GM10266 (cell line): ENCODE measurements at regions not wholly inside any gene's neighbourhood (a gene's known extent, or its start where the extent isn't known, plus 50 kb on each side); places are given as distances from the start of the nearest gene placed in this dataset.

Experiments used
- DNase-seq: peaks from one replicate; pipeline ENCODE4 v3.0.0; 2012; ENCODE audit errors: extremely low spot score
- TF ChIP-seq, protein P1 (sequence below): IDR thresholded peaks from 2 replicates; pipeline ENCODE4 v1.5.1; 2012; ENCODE audit warnings: mild to moderate bottlenecking, low read depth; ENCODE audit not compliant: control insufficient read depth, insufficient read depth; ENCODE audit errors: missing control alignments

DNA sequence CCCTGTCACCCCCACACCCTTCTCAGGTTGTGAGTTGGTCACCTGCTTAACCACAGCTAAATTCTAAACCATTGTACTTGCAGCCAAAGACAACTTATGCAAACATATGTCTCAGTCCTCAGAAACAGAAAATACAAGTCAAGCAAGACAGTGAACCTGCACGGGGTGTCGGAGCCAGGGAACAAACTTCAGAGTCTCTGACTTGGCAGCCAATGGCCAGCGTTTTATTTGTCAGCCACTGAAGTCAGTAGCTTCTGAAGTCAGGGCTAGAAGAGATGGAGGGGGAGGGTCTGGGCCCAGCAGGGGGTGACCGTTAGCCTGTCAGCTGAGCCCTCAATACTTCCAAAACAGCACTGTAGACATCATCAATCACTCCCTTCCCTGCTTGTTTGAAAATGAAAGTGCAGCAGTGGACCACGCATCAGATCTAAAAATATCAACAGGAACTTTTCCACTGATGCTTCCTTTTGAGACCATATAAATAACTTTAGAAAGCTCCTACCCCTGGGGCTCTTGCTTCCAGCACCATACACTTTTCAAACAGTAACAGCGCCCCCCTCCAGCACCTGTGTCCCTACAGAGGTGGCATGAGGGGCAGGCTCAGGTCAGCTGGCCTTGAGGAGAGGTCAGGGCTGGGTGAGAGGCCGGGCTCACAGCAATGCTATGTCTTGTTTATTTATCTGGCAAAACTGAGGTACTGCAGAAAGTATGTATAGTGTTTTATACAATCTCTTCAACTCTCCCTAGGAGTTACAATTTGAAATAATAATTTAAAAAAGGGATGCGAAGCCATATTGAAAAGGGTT is 142.5 kb downstream of the ACER2 start:
- DNase-seq = peak; percentile 16
- TF ChIP-seq, protein P1, sequence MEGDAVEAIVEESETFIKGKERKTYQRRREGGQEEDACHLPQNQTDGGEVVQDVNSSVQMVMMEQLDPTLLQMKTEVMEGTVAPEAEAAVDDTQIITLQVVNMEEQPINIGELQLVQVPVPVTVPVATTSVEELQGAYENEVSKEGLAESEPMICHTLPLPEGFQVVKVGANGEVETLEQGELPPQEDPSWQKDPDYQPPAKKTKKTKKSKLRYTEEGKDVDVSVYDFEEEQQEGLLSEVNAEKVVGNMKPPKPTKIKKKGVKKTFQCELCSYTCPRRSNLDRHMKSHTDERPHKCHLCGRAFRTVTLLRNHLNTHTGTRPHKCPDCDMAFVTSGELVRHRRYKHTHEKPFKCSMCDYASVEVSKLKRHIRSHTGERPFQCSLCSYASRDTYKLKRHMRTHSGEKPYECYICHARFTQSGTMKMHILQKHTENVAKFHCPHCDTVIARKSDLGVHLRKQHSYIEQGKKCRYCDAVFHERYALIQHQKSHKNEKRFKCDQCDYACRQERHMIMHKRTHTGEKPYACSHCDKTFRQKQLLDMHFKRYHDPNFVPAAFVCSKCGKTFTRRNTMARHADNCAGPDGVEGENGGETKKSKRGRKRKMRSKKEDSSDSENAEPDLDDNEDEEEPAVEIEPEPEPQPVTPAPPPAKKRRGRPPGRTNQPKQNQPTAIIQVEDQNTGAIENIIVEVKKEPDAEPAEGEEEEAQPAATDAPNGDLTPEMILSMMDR = peak; percentile 34

DNA sequence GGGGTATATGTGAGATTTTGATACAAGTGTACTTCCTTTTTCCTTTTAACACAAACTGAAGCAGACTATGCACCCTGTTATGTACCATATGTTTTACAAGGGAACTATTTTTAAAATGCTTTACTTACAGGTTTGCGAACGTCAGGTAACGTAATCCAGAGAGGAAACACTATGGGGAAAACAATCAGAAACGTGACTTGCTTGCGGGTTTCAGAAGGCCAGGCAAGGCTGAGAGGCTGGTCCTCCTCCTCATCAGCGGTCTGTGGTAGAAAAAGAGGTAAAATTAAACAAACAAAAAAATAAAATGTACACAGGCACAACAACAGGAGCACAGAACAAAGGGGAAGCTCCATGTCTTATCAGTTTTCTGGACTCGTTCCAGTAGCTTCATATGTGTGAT is 141.2 kb downstream of the ACER2 start:
- no peak for DNase-seq
- TF ChIP-seq, protein P1 = no peak

DNA sequence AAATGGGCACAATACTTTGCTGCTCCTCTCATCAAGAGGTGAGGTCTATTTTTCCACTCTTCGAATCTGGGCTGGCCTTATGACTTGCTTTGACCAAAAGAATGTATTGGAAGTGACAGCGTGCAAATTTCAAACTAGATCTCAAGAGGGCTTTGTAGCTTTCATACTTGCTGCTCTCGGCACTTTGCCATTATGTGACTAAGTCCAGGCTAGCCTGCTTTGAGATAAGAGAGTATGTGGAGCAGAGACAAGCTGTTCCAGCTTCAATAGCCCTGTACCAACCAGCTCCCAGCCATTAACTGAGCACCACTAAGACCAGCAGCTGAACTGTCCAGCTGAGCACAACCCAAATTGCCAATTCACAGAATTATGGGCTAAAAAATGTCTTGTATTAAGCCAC is 124.6 kb downstream of the ACER2 start:
- no peak for DNase-seq
- TF ChIP-seq, protein P1 = no peak

DNA sequence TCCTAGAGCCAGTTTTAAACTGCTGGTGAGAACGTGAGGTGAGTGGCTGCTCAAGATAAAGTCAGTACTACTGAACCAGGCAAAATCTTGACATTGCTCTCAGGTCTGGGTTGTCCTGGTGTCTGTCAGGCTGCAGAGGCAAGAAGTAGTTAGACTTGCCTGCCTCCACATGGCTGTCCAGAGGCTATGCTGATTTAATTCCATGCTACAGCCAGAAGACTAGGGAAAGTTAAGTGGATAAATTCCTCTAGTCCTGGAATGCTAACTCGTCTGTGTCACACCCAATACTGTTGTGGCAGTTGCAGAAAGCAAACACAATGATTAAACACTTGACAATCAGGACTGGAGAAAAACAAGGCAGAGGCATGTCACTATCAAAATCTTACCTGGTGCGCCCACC is 118.9 kb downstream of the ACER2 start:
- TF ChIP-seq, protein P1 = no peak
- no peak for DNase-seq

DNA sequence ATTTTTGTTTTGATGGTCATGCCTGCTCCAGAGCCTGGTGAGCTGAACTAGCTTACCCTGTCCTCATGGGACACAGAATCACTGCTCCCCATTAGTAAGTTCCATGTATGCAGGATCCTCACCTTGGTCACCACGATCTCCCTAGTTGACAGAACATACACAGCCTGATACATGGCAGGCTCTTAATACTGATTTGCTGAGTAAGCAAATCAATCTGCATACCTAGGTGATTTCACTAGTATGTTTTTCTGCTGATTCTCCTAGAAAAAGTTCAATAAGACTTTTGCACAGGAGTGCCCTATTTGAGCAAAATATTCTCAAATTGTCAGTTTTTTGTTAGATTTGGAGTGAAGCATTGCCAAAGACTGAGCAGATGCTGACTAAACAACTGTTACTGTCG is 113.7 kb downstream of the ACER2 start:
- no peak for DNase-seq

DNA sequence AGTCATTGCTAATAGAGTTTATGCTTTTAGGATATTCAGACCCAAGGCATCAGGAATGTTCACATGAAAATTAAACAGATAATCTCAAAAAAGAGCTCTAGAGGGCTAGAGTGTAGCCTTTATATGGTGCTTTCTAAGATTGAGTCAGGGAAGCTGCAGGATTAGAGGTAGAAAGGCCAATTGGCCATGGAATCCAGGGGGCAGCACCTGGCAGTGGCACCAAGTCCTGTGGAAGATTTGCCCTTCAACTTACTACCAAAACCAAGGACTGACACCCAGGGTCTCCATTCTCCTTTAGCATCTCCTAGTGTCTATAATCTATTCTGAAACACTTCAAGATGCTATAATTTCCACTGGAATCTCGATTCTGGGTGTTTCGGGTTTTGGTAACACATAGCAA is 112.4 kb downstream of the ACER2 start:
- TF ChIP-seq, protein P1 = no peak
- DNase-seq = no peak

More for the DNA sequence above, 113.7 kb downstream of the ACER2 start:
- TF ChIP-seq, protein P1 = no peak

DNA sequence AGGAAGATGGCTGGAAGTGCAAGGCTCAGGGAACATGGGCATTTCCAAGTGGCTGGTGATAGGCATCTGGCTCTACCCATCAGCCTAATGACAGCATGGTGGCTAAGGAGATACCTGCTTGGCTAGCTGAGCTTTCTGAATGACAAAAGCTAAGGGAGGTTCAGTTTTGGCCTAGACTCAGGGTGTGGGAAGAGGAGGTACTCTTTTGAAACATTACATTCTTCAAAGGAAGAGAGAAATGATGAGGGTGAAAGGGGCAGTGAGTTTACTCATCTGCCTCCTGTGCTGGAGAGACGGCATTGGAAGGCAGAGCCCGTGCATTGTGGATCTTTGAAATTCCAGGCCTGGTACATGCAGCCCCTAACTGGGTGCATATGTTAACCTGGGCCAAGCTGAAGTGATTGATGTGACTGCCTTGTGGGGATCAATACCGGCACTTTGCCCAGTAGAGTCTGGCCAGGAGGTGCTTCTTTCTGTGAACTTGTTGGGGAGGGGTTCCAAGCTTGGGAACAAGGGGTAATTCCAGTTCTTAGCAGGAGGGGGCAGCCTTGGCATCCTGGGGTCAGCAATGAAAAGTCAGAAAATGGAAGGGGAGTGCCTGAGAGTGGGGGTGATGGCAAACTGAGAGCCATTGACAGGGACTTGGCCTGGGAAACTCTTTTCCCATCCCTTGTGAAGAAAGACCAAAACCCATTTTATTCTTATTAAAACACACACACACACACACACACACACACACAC is 108.6 kb downstream of the ACER2 start:
- TF ChIP-seq, protein P1 = peak; percentile 42
- DNase-seq = peak; percentile 17
